HFF-Myc (cell line): ENCODE measurements at regions not wholly inside any gene's neighbourhood (a gene's known extent, or its start where the extent isn't known, plus 50 kb on each side); places are given as distances from the start of the nearest gene placed in this dataset.

Experiments
- DNase-seq: peaks from one replicate; pipeline ENCODE4 v3.0.0-alpha.2; 2011; ENCODE audit warnings: low read depth; ENCODE audit errors: extremely low read depth
- H3K4me3 ChIP-seq: replicated peaks from 2 replicates; pipeline ENCODE4 v1.5.1; 2011; ENCODE audit warnings: low read depth, mild to moderate bottlenecking, control low read depth, low read length
- TF ChIP-seq, protein P1 (sequence below): IDR thresholded peaks from 2 replicates; pipeline ENCODE4 v1.5.1; 2012; ENCODE audit warnings: mild to moderate bottlenecking, low read depth, low read length, control low read depth; ENCODE audit errors: missing control alignments

- no peak overlapping the region for H3K4me3 ChIP-seq
- TF ChIP-seq, protein P1, sequence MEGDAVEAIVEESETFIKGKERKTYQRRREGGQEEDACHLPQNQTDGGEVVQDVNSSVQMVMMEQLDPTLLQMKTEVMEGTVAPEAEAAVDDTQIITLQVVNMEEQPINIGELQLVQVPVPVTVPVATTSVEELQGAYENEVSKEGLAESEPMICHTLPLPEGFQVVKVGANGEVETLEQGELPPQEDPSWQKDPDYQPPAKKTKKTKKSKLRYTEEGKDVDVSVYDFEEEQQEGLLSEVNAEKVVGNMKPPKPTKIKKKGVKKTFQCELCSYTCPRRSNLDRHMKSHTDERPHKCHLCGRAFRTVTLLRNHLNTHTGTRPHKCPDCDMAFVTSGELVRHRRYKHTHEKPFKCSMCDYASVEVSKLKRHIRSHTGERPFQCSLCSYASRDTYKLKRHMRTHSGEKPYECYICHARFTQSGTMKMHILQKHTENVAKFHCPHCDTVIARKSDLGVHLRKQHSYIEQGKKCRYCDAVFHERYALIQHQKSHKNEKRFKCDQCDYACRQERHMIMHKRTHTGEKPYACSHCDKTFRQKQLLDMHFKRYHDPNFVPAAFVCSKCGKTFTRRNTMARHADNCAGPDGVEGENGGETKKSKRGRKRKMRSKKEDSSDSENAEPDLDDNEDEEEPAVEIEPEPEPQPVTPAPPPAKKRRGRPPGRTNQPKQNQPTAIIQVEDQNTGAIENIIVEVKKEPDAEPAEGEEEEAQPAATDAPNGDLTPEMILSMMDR: no peak
- no peak for DNase-seq
Measured at GRCh38 chr6:91754691-91755090, 1167.8 kb upstream of the MAP3K7 start.

DNA sequence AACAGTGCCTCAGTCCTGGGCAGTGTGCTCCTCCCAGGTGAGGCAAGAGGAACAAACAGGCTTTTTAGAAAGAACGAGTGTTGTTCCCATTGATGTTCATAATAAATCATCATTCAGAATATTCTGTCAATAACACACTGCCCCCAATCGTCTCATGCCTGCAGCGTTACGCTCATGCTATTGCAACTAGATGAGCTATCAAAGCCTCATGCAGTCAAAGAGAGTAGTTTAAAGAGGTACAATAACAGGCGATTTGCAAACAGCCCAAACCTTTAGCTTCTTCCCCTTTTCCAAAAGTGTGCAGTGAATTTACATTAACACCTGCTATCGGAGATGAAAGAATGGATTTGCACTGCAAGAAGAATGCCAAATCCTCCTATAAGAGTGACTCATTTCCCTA, 1164.7 kb upstream of the MAP3K7 start:
- no peak overlapping the region for H3K4me3 ChIP-seq
- no peak for DNase-seq
- TF ChIP-seq, protein P1: no peak

- TF ChIP-seq, protein P1: no peak
- no peak for DNase-seq
- no peak overlapping the region for H3K4me3 ChIP-seq
Measured at GRCh38 chr6:91744566-91744965, 1157.7 kb upstream of the MAP3K7 start.

- no peak overlapping the region for H3K4me3 ChIP-seq
- no peak for DNase-seq
- TF ChIP-seq, protein P1: no peak
Measured at GRCh38 chr6:91743756-91744155, 1156.9 kb upstream of the MAP3K7 start.

- H3K4me3 ChIP-seq: no peak overlapping the region
- DNase-seq: no peak
- TF ChIP-seq, protein P1: no peak
Measured at GRCh38 chr6:91731939-91732338, 1145.1 kb upstream of the MAP3K7 start.

GRCh38 chr6:91730710-91731109, 1143.8 kb upstream of the MAP3K7 start:
- TF ChIP-seq, protein P1: no peak
- no peak for DNase-seq
- no peak overlapping the region for H3K4me3 ChIP-seq

GRCh38 chr6:91720324-91720723, 1133.5 kb upstream of the MAP3K7 start:
- no peak overlapping the region for H3K4me3 ChIP-seq
- TF ChIP-seq, protein P1: no peak
- no peak for DNase-seq
